ENCODE measurements at regions not wholly inside any gene's neighbourhood (a gene's known extent, or its start where the extent isn't known, plus 50 kb on each side); places are given as distances from the start of the nearest gene placed in this dataset.

DNA sequence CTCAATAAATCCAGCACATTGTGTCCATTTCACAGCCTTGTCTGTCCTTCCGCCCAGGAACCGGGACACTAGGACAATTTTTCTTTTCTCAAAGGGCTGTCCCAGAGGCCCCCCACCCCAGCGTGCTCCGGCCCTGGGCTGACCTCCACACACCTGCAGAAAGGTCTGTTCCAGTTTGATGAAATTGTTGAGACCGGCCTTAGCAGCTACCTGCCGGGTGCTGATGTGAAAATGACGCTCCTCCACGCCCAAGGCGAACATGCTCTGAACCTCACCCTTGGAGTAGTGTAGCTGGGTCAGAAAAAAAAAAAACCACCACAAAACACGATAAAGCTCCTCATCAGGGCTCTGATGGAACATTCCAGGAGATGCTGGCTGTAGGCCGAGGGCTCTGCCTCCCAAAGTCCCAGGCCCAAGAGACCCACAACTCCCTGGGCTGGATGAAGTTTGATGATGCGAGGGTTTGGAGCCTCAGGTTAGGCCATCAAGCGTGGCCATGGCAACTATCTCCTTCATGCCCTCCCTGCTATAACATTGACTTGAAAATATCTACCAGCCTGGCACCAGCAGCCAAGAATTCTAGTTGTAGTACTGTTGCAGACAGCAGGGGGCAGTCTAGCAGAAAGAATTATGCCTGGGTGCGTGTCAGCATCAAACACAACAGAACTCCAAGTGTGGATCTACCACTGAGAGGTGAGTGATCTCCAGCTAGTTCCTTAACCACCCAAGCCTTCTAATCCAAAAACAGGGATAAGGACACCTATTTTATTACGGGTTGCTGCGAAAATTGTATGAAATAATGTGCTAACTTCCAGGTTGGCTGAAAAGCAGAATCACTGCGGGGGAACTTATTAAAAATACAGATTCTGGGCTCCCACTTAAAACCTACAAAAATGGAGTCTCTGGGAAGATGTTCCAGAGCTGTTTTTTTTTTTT is 62.1 kb downstream of the RMI2 start:
- DNase-seq (ENCODE audit: low read depth), result peak; percentile 45
- H3K4me3 Mint-ChIP-seq (ENCODE audit: unreplicated experiment), result no peak overlapping the region
- Histone ChIP-seq H4K20me1 (ENCODE audit: insufficient read depth, low read length) (no peaks in the 10 kb centered on the region), H3K4me2 (ENCODE audit: low read length) (no peak overlapping the region), H3K27ac (ENCODE audit: low read depth, low read length) (no peak overlapping the region), H3K9ac (ENCODE audit: low read length) (no peak overlapping the region), H2AFZ (ENCODE audit: low read depth, low read length) (no peak overlapping the region), H3K4me1 (ENCODE audit: insufficient read depth, low read length) (no peaks in the 10 kb centered on the region), H3K79me2 (ENCODE audit: insufficient read depth, low read length) (no peaks in the 10 kb centered on the region), H3K27me3 (ENCODE audit: insufficient read depth, low read length) (peaks cover 3% of the 10 kb centered on the region), H3K4me3 (ENCODE audit: insufficient read depth, low read depth, low read length) (no peak overlapping the region), H3K36me3 (ENCODE audit: insufficient read depth, low read length) (no peaks in the 10 kb centered on the region), H3K9me3 (ENCODE audit: insufficient read depth, low read depth, low read length) (no peaks in the 10 kb centered on the region)
- peaks cover 1% of the 10 kb centered on the region for H3K4me1 Mint-ChIP-seq (ENCODE audit: low read depth, unreplicated experiment)
- H3K27ac Mint-ChIP-seq (ENCODE audit: unreplicated experiment), result peak overlapping the region; percentile 47
- no peaks in the 10 kb centered on the region for H3K9me3 Mint-ChIP-seq (ENCODE audit: unreplicated experiment)
- H3K36me3 Mint-ChIP-seq (ENCODE audit: low read depth, unreplicated experiment), result no peaks in the 10 kb centered on the region
- FAIRE-seq, result no peak
- peaks cover 25% of the 10 kb centered on the region for H3K27me3 Mint-ChIP-seq (ENCODE audit: low read depth, unreplicated experiment)
- TF ChIP-seq CTCF (IDR thresholded peaks at IDR 0.05; ENCODE audit: insufficient read depth, low read depth, low read length), result peak; percentile 94
- no peak for TF ChIP-seq EZH2 (IDR thresholded peaks at IDR 0.05; ENCODE audit: insufficient read depth, low read length)

- FAIRE-seq, result no peak
- H3K4me1 ChIP-seq (ENCODE audit: insufficient read depth, low read length), result no peaks in the 10 kb centered on the region
- Mint-ChIP-seq H3K4me1 (ENCODE audit: low read depth, unreplicated experiment) (peaks cover 1% of the 10 kb centered on the region), H3K36me3 (ENCODE audit: low read depth, unreplicated experiment) (no peaks in the 10 kb centered on the region), H3K9me3 (ENCODE audit: unreplicated experiment) (no peaks in the 10 kb centered on the region), H3K4me3 (ENCODE audit: unreplicated experiment) (no peak overlapping the region), H3K27ac (ENCODE audit: unreplicated experiment) (no peak overlapping the region), H3K27me3 (ENCODE audit: low read depth, unreplicated experiment) (peaks cover 17% of the 10 kb centered on the region)
- H3K4me3 ChIP-seq (ENCODE audit: insufficient read depth, low read depth, low read length), result no peak overlapping the region
- H2AFZ ChIP-seq (ENCODE audit: low read depth, low read length), result no peak overlapping the region
- H3K79me2 ChIP-seq (ENCODE audit: insufficient read depth, low read length), result no peaks in the 10 kb centered on the region
- TF ChIP-seq CTCF (IDR thresholded peaks at IDR 0.05; ENCODE audit: insufficient read depth, low read depth, low read length) (no peak), EZH2 (IDR thresholded peaks at IDR 0.05; ENCODE audit: insufficient read depth, low read length) (no peak)
- H3K4me2 ChIP-seq (ENCODE audit: low read length), result no peak overlapping the region
- no peak overlapping the region for H3K9ac ChIP-seq (ENCODE audit: low read length)
- DNase-seq (ENCODE audit: low read depth), result no peak
- no peaks in the 10 kb centered on the region for H3K9me3 ChIP-seq (ENCODE audit: insufficient read depth, low read depth, low read length)
- peaks cover 3% of the 10 kb centered on the region for H3K27me3 ChIP-seq (ENCODE audit: insufficient read depth, low read length)
- H3K36me3 ChIP-seq (ENCODE audit: insufficient read depth, low read length), result no peaks in the 10 kb centered on the region
- no peaks in the 10 kb centered on the region for H4K20me1 ChIP-seq (ENCODE audit: insufficient read depth, low read length)
- H3K27ac ChIP-seq (ENCODE audit: low read depth, low read length), result no peak overlapping the region
Observed at GRCh38 chr16:11408216-11408615, 63.0 kb downstream of the RMI2 start.

- peaks cover 3% of the 10 kb centered on the region for H3K27me3 ChIP-seq (ENCODE audit: insufficient read depth, low read length)
- DNase-seq (ENCODE audit: low read depth) (no peak), FAIRE-seq (no peak)
- H2AFZ ChIP-seq (ENCODE audit: low read depth, low read length), result no peak overlapping the region
- no peaks in the 10 kb centered on the region for H3K4me1 ChIP-seq (ENCODE audit: insufficient read depth, low read length)
- H3K4me2 ChIP-seq (ENCODE audit: low read length), result no peak overlapping the region
- no peak overlapping the region for H3K27ac Mint-ChIP-seq (ENCODE audit: unreplicated experiment)
- no peak overlapping the region for H3K27ac ChIP-seq (ENCODE audit: low read depth, low read length)
- no peaks in the 10 kb centered on the region for H3K36me3 ChIP-seq (ENCODE audit: insufficient read depth, low read length)
- H3K4me3 Mint-ChIP-seq (ENCODE audit: unreplicated experiment), result no peak overlapping the region
- no peak overlapping the region for H3K9ac ChIP-seq (ENCODE audit: low read length)
- no peaks in the 10 kb centered on the region for H3K9me3 ChIP-seq (ENCODE audit: insufficient read depth, low read depth, low read length)
- no peaks in the 10 kb centered on the region for H3K36me3 Mint-ChIP-seq (ENCODE audit: low read depth, unreplicated experiment)
- TF ChIP-seq CTCF (IDR thresholded peaks at IDR 0.05; ENCODE audit: insufficient read depth, low read depth, low read length) (no peak), EZH2 (IDR thresholded peaks at IDR 0.05; ENCODE audit: insufficient read depth, low read length) (no peak)
- H3K27me3 Mint-ChIP-seq (ENCODE audit: low read depth, unreplicated experiment), result peaks cover 10% of the 10 kb centered on the region
- H3K9me3 Mint-ChIP-seq (ENCODE audit: unreplicated experiment), result no peaks in the 10 kb centered on the region
- H3K4me3 ChIP-seq (ENCODE audit: insufficient read depth, low read depth, low read length), result no peak overlapping the region
- H3K4me1 Mint-ChIP-seq (ENCODE audit: low read depth, unreplicated experiment), result peaks cover 1% of the 10 kb centered on the region
- no peaks in the 10 kb centered on the region for H4K20me1 ChIP-seq (ENCODE audit: insufficient read depth, low read length)
- H3K79me2 ChIP-seq (ENCODE audit: insufficient read depth, low read length), result no peaks in the 10 kb centered on the region
Observed at GRCh38 chr16:11409398-11409797, 64.1 kb downstream of the RMI2 start.

Data from astrocyte (in vitro differentiated cells and primary cell).